Sigmoid colon (tissue), 6 donors: ENCODE measurements at regions not wholly inside any gene's neighbourhood (a gene's known extent, or its start where the extent isn't known, plus 50 kb on each side); places are given as distances from the start of the nearest gene placed in this dataset.

Experiments
- DNase-seq: peaks from one replicate; pipeline ENCODE4 v3.0.0-alpha.2; 2019
- H3K27ac ChIP-seq, 4 donors: fragments of 200-600 bp; sonication (generic); one replicate each; pipeline ENCODE4 v1.5.1; 2016 to 2019; ENCODE audit warnings: mild to moderate bottlenecking in 1 of 4
- H3K27me3 ChIP-seq, 3 donors: fragments of 200-600 bp; sonication (generic); one replicate each; pipeline ENCODE4 v1.5.1; 2019; ENCODE audit warnings: mild to moderate bottlenecking in 1 of 3
- H3K36me3 ChIP-seq, 4 donors: fragments of 200-600 bp; sonication (generic); one replicate each; pipeline ENCODE4 v1.5.1; 2016 to 2019
- H3K4me1 ChIP-seq, 4 donors: fragments of 200-600 bp; sonication (generic); one replicate each; pipeline ENCODE4 v1.5.1; 2017 to 2019
- H3K4me3 ChIP-seq, 4 donors: fragments of 200-600 bp; sonication (generic); one replicate each; pipeline ENCODE4 v1.5.1; 2017 to 2019; ENCODE audit warnings: mild to moderate bottlenecking in 2 of 4, moderate library complexity in 1 of 4
- H3K9me3 ChIP-seq, 4 donors: fragments of 200-600 bp in 3 of 4; sonication (generic) in 3 of 4; one replicate each; pipeline versions ENCODE4 v1.5.1 to v1.6.1; 2013 to 2019
- EP300 ChIP-seq, 4 donors: sonication (generic); formaldehyde crosslinking; IDR thresholded peaks; one replicate each; pipeline ENCODE4 v1.6.1; 2017; ENCODE audit warnings: antibody characterized with exemption in 4 of 4
- POLR2A ChIP-seq, 2 donors: fragments of 450-650 bp; IDR thresholded peaks; one replicate each; pipeline ENCODE4 v1.6.1; 2016; ENCODE audit warnings: antibody characterized with exemption in 2 of 2, mild to moderate bottlenecking in 2 of 2, moderate library complexity in 2 of 2
- POLR2AphosphoS5 ChIP-seq, 4 donors: sonication (generic); formaldehyde crosslinking; IDR thresholded peaks; one replicate each; pipeline ENCODE4 v1.6.1; 2017; ENCODE audit warnings: antibody characterized with exemption in 4 of 4
- WGBS, 2 donors: extraction: QIAGEN DNeasy Blood & Tissue Kit; methylation state at CpG; one replicate each; pipeline ENCODE4 v1.1.7; 2013; 5-methylcytosine and 5-hydroxymethylcytosine counted together
- intact Hi-C: fragments of 100-400 bp; cut with DNase I; formaldehyde crosslinking; loops from one replicate; pipeline ENCODE4 v1.15.1; 2023
- TF ChIP-seq, protein P1 (sequence below), 4 experiments: fragments of 450-650 bp in 3 of 4; fragments of 200-600 bp in 1 of 4; IDR thresholded peaks; one replicate each; pipeline ENCODE4 v1.5.1; 2016 to 2019; ENCODE audit warnings: antibody characterized with exemption in 4 of 4, mild to moderate bottlenecking in 3 of 4, moderate library complexity in 2 of 4
- donor health status: healthy with polysubstance abuse.
- donor health status: healthy.

DNA sequence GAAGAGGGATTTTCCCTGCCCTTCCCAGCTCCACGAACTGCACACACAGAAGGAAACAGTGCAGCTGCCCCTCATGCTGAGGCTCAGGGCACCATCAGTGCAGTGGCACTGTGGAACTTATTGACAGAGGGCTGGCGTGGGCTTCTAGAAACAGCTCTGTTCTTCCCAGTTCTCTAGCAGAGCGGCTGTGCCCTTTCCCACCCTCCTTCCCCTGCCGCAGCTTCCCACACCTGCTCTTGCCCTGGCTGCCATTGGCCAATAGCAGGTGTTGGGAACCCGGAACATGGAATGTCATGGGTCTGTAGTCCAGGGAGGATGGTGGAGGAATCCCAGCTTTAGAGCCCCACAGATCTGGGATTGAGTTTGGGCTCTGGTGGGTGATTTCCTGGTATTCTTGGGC, 343.8 kb downstream of the RPS6KC1 start:
- no peaks in the 10 kb centered on the region for H3K4me1 ChIP-seq
- no peak overlapping the region for H3K27ac ChIP-seq
- H3K9me3 ChIP-seq: no peaks in the 10 kb centered on the region
- TF ChIP-seq POLR2AphosphoS5 (IDR thresholded peaks at IDR 0.05) (no peak), EP300 (IDR thresholded peaks at IDR 0.05) (no peak), POLR2A (IDR thresholded peaks at IDR 0.05) (no peak)
- TF ChIP-seq, protein P1, sequence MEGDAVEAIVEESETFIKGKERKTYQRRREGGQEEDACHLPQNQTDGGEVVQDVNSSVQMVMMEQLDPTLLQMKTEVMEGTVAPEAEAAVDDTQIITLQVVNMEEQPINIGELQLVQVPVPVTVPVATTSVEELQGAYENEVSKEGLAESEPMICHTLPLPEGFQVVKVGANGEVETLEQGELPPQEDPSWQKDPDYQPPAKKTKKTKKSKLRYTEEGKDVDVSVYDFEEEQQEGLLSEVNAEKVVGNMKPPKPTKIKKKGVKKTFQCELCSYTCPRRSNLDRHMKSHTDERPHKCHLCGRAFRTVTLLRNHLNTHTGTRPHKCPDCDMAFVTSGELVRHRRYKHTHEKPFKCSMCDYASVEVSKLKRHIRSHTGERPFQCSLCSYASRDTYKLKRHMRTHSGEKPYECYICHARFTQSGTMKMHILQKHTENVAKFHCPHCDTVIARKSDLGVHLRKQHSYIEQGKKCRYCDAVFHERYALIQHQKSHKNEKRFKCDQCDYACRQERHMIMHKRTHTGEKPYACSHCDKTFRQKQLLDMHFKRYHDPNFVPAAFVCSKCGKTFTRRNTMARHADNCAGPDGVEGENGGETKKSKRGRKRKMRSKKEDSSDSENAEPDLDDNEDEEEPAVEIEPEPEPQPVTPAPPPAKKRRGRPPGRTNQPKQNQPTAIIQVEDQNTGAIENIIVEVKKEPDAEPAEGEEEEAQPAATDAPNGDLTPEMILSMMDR (IDR thresholded peaks at IDR 0.05): no peak
- DNase-seq: no peak
- no peaks in the 10 kb centered on the region for H3K27me3 ChIP-seq
- H3K4me3 ChIP-seq: no peak overlapping the region
- 85 to 87% methylated on average over 5 of the region's 5 CpGs for WGBS, 2 donors
- intact Hi-C loops: no loop called here
- H3K36me3 ChIP-seq: no peaks in the 10 kb centered on the region

DNA sequence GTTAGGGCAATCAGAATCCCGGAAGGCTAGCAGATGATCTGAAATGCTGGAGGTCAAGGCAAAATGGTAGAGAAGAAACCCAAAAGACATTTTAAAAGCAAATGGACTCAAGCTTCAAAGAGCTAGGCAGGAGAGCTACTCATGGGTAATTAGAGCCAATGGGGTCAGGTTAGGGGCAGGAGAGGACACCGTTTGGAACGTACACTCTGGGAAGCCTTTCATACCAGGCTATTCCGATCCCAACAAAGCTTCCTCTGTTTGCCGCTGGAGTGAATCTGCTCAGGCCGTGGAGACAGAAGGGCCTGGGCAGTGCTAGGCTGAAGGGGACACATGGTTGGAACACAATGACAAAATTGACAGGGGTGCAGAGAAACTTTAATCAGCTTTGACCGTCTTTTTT, 346.6 kb downstream of the RPS6KC1 start:
- no peak for DNase-seq
- Histone ChIP-seq H3K9me3 (no peaks in the 10 kb centered on the region), H3K27ac (no peak overlapping the region), H3K4me3 (no peak overlapping the region), H3K27me3 (no peaks in the 10 kb centered on the region), H3K36me3 (no peaks in the 10 kb centered on the region), H3K4me1 (no peaks in the 10 kb centered on the region)
- 89 to 91% methylated on average over 7 of the region's 7 CpGs for WGBS, 2 donors
- TF ChIP-seq POLR2AphosphoS5 (IDR thresholded peaks at IDR 0.05): no peak
- TF ChIP-seq EP300 (IDR thresholded peaks at IDR 0.05): no peak
- TF ChIP-seq POLR2A (IDR thresholded peaks at IDR 0.05): no peak
- TF ChIP-seq, protein P1 (IDR thresholded peaks at IDR 0.05): no peak
- intact Hi-C loops: no loop called here

DNA sequence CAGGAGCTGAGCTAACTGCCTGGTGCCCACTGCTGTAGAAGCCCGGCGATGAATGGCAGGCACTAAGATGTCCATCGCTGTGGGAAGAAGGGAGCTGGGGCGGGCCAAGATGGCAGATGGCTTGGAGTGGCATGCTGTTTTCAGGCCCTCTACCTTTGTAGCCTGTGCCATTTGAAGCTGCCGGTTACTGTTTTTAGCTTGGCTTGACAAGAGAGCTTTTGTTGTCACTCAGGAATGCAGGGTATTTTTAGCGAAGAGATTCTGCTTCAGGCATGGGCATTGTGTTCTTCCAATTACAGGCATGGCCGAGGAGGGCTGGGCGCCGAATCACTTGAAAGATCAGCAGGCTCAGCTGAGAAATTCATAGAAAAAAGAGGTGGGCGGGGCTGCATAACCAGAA, 348.7 kb downstream of the RPS6KC1 start:
- Histone ChIP-seq H3K9me3 (no peaks in the 10 kb centered on the region), H3K27ac (no peak overlapping the region), H3K4me1 (no peaks in the 10 kb centered on the region), H3K36me3 (no peaks in the 10 kb centered on the region), H3K27me3 (no peaks in the 10 kb centered on the region), H3K4me3 (no peak overlapping the region)
- intact Hi-C loops: no loop called here
- TF ChIP-seq, protein P1 (IDR thresholded peaks at IDR 0.05): no peak
- TF ChIP-seq POLR2AphosphoS5 (IDR thresholded peaks at IDR 0.05): no peak
- WGBS, 2 donors: 86 to 92% methylated on average over 10 of the region's 10 CpGs
- DNase-seq: no peak

DNA sequence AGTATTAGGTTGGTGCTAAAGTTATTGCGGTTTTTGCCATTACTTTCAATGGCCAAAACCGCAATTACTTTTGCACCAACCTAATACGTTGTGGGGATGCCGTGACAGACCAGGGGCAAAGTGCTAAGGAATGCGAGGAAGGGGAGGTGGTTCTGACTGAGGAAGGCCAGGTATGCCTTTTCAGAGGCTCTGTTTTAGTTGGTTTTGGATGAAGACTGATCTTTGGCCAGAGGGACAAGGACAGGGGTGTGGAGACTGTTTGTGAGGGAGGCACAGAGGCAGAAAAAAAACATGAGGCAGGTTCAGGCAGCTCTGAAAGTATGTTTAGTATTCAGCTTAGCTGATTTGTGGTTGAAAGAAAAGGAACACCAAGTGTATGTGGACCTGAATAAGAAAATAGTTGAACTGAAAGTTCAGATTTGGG, 358.2 kb downstream of the RPS6KC1 start:
- no peaks in the 10 kb centered on the region for H3K9me3 ChIP-seq
- WGBS, 2 donors: 88 to 94% methylated on average over 5 of the region's 5 CpGs
- TF ChIP-seq EP300 (IDR thresholded peaks at IDR 0.05) (no peak), POLR2A (IDR thresholded peaks at IDR 0.05) (no peak), POLR2AphosphoS5 (IDR thresholded peaks at IDR 0.05) (no peak)
- TF ChIP-seq, protein P1 (IDR thresholded peaks at IDR 0.05): no peak
- no peak overlapping the region for H3K4me3 ChIP-seq
- H3K27me3 ChIP-seq: no peaks in the 10 kb centered on the region
- DNase-seq: no peak
- intact Hi-C loops: no loop called here
- no peaks in the 10 kb centered on the region for H3K36me3 ChIP-seq
- no peak overlapping the region for H3K27ac ChIP-seq
- no peaks in the 10 kb centered on the region for H3K4me1 ChIP-seq

DNA sequence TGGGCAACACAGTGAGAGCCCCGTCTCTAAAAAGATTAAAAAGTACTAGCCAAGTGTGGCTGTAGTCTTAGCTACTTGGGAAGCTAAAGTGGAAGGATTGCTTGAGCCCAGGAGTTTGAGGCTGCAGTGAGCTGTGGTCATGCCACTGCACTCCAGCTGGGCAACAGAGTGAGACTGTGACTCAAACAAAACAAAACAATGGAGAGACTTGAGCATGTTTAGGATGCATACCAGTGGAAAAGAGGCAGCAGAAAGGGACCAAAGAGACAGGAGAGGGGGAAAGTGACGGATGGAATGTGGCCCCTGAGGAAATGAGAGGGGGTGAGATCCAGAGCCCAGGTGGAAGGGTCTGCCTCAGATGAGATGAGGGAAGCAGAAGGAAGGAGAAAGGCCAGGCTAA, 358.9 kb downstream of the RPS6KC1 start:
- no peaks in the 10 kb centered on the region for H3K27me3 ChIP-seq
- TF ChIP-seq EP300 (IDR thresholded peaks at IDR 0.05) (no peak), POLR2A (IDR thresholded peaks at IDR 0.05) (no peak), POLR2AphosphoS5 (IDR thresholded peaks at IDR 0.05) (no peak)
- TF ChIP-seq, protein P1 (IDR thresholded peaks at IDR 0.05): no peak
- intact Hi-C loops: no loop called here
- no peaks in the 10 kb centered on the region for H3K4me1 ChIP-seq
- DNase-seq: no peak
- no peak overlapping the region for H3K27ac ChIP-seq
- 88 to 94% methylated on average over 2 of the region's 2 CpGs for WGBS, 2 donors
- no peaks in the 10 kb centered on the region for H3K9me3 ChIP-seq
- H3K4me3 ChIP-seq: no peak overlapping the region
- H3K36me3 ChIP-seq: no peaks in the 10 kb centered on the region
